ENCODE measurements at regions not wholly inside any gene's neighbourhood (a gene's known extent, or its start where the extent isn't known, plus 50 kb on each side); places are given as distances from the start of the nearest gene placed in this dataset.
"Not testable (repeated sequence)": the region's sequence is repeated elsewhere in the genome, so short reads cannot be mapped to it uniquely, and the experiment has no call there.

DNA sequence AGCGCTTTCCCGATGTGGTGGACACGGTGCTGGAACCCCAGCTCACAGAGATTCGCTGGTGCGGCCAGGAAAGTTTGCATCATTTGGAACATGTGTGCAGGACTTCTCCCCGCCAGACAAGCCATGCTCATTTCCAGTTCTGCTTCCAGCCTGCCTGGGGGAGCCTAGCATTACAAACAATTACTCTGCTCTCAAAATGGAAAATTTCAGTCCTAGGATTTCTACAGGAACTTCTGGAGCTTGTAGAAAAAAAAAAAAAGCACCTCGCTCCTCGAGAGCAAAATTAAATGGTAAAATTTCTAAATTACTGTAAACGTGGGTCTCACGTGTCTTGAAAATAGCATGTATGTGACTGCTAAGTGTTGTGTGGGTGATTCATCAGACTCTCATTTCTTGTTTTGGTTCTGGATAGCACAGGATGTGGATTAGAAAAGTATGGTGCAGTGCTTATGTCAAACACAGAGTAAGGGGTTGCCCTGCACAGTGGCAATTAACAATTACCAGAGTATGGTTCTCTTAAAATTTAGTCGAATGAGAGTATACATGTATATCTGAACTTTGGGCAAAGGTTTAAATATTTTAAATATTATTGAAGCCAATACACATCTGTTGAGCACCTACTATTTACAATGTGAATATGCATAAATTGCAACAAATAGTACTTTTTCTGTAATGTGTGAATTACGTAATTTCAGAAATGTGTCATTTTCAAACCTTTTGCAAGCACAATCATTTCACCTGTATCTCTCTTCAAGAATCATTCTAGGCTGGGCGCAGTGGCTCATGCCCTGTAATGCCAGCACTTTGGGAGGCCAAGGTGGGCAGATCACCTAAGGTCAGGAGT lies 61.8 kb upstream of the PTGFRN start (continued):
- TF ChIP-seq, protein P1, sequence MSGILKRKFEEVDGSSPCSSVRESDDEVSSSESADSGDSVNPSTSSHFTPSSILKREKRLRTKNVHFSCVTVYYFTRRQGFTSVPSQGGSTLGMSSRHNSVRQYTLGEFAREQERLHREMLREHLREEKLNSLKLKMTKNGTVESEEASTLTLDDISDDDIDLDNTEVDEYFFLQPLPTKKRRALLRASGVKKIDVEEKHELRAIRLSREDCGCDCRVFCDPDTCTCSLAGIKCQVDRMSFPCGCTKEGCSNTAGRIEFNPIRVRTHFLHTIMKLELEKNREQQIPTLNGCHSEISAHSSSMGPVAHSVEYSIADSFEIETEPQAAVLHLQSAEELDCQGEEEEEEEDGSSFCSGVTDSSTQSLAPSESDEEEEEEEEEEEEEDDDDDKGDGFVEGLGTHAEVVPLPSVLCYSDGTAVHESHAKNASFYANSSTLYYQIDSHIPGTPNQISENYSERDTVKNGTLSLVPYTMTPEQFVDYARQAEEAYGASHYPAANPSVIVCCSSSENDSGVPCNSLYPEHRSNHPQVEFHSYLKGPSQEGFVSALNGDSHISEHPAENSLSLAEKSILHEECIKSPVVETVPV (CRISPR knock-in tag; IDR thresholded peaks at IDR 0.05), result no peak
- TF ChIP-seq CSDC2 (CRISPR knock-in tag; IDR thresholded peaks at IDR 0.05) (no peak), ZNF565 (CRISPR knock-in tag; conservative IDR thresholded peaks at IDR 0.05; ENCODE audit: low read depth) (no peak), PPARA (CRISPR knock-in tag; IDR thresholded peaks at IDR 0.05; ENCODE audit: borderline replicate concordance) (no peak), SNAI2 (CRISPR knock-in tag; IDR thresholded peaks at IDR 0.05) (no peak)
- TF ChIP-seq, protein P2, sequence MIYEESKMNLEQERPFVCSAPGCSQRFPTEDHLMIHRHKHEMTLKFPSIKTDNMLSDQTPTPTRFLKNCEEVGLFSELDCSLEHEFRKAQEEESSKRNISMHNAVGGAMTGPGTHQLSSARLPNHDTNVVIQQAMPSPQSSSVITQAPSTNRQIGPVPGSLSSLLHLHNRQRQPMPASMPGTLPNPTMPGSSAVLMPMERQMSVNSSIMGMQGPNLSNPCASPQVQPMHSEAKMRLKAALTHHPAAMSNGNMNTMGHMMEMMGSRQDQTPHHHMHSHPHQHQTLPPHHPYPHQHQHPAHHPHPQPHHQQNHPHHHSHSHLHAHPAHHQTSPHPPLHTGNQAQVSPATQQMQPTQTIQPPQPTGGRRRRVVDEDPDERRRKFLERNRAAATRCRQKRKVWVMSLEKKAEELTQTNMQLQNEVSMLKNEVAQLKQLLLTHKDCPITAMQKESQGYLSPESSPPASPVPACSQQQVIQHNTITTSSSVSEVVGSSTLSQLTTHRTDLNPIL (CRISPR knock-in tag; IDR thresholded peaks at IDR 0.05; ENCODE audit: low read depth), result no peak

DNA sequence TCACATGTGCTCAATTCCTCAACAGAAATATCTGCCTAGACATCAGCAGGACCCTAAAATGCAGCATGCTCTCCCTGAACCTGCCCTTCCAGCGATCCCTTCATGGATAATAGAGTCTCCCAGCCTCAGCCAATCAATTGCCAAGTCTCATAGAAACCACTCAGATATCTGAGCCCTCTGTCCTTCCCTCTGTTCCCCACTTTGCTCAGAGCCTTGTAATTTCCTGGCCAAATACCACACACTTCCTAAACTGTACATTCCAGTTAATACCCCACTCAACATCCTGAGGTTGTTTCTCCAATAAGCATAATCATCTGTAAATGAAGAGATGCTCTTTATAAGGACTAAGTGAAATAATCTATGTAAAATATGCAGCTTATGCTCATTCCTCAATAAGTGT lies 59.3 kb upstream of the PTGFRN start:
- no peak for ATAC-seq
- TF ChIP-seq ZFP30 (CRISPR knock-in tag; IDR thresholded peaks at IDR 0.05), result no peak

DNA sequence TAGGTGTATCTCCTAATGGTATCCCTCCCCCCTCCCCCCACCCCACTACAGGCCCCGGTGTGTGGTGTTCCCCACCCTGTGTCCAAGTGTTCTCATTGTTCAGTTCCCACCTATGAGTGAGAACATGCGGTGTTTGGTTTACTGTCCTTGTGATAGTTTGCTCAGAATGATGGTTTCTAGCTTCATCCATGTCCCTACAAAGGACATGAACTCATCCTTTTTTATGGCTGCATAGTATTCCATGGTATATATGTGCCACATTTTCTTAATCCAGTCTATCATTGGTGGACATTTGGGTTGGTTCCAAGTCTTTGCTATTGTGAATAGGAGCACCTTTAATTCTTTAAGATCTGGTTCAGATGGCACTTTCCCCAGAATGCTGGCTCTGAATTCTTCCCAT lies 58.5 kb upstream of the PTGFRN start:
- not testable (repeated sequence) for ATAC-seq

DNA sequence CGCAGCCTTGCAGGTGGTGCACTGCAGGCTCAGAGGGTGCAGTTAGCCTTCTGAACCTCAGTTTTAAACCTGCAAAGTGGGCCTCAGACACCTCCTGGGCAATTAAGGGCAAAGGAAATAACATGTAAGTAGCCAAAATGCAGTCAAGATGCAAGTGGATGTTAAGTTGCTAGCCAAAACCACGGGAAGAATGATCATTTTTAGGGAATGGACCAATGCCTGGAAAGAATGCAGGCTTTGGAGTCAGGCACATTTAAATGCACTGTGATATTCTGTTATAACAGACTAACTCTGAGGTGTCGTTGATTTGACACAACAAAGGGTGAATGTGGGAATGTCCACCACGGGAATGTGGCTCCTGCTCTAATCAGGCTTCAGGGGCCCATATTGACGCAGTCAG lies 57.9 kb upstream of the PTGFRN start:
- ATAC-seq, result no peak

DNA sequence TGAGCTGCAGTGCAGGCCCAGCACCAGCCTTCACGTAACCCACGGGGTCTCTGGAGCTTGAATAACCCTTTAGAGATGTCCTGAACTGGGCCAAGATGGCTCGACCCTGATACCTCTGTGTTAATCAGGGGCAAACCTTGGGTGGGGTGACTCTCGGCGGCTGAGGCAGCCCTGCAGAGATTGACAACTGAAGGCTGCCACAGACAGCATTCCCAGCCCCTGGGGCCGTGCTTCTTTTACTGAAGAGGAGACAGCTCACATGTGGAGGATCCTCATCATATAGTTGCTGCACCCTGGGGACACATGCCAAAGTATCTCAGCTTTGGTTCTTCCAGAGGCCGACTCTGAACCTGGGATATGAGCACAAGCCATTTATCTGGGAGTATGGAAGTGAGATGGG lies 57.3 kb upstream of the PTGFRN start:
- TF ChIP-seq ZC3H10 (CRISPR knock-in tag; IDR thresholded peaks at IDR 0.05), result no peak
- TF ChIP-seq ESRRG (CRISPR knock-in tag; IDR thresholded peaks at IDR 0.05), result no peak
- TF ChIP-seq, protein P1 (CRISPR knock-in tag; IDR thresholded peaks at IDR 0.05), result no peak
- no peak for TF ChIP-seq ISL1 (CRISPR knock-in tag; IDR thresholded peaks at IDR 0.05)
- TF ChIP-seq TCF4 (CRISPR knock-in tag; IDR thresholded peaks at IDR 0.05; ENCODE audit: borderline replicate concordance), result no peak
- TF ChIP-seq, protein P2 (CRISPR knock-in tag; IDR thresholded peaks at IDR 0.05; ENCODE audit: low read depth), result no peak
- TF ChIP-seq ZFP30 (CRISPR knock-in tag; IDR thresholded peaks at IDR 0.05), result no peak
- no peak for TF ChIP-seq ZFP3 (CRISPR knock-in tag; IDR thresholded peaks at IDR 0.05)
- TF ChIP-seq ZNF565 (CRISPR knock-in tag; conservative IDR thresholded peaks at IDR 0.05; ENCODE audit: low read depth), result no peak
- no peak for TF ChIP-seq CSDC2 (CRISPR knock-in tag; IDR thresholded peaks at IDR 0.05)
- TF ChIP-seq SNAI2 (CRISPR knock-in tag; IDR thresholded peaks at IDR 0.05), result no peak
- no peak for TF ChIP-seq ARNTL (CRISPR knock-in tag; IDR thresholded peaks at IDR 0.05; ENCODE audit: borderline replicate concordance, low read depth)
- no peak for TF ChIP-seq ZNF8 (CRISPR knock-in tag; IDR thresholded peaks at IDR 0.05)
- ATAC-seq, result no peak

More for the DNA sequence above, 57.9 kb upstream of the PTGFRN start:
- no peak for TF ChIP-seq TCF4 (CRISPR knock-in tag; IDR thresholded peaks at IDR 0.05; ENCODE audit: borderline replicate concordance)
- TF ChIP-seq PPARA (CRISPR knock-in tag; IDR thresholded peaks at IDR 0.05; ENCODE audit: borderline replicate concordance), result no peak
- TF ChIP-seq, protein P2 (CRISPR knock-in tag; IDR thresholded peaks at IDR 0.05; ENCODE audit: low read depth), result no peak
- TF ChIP-seq CSDC2 (CRISPR knock-in tag; IDR thresholded peaks at IDR 0.05), result no peak
- TF ChIP-seq GLIS3 (CRISPR knock-in tag; IDR thresholded peaks at IDR 0.05), result no peak
- TF ChIP-seq, protein P3, sequence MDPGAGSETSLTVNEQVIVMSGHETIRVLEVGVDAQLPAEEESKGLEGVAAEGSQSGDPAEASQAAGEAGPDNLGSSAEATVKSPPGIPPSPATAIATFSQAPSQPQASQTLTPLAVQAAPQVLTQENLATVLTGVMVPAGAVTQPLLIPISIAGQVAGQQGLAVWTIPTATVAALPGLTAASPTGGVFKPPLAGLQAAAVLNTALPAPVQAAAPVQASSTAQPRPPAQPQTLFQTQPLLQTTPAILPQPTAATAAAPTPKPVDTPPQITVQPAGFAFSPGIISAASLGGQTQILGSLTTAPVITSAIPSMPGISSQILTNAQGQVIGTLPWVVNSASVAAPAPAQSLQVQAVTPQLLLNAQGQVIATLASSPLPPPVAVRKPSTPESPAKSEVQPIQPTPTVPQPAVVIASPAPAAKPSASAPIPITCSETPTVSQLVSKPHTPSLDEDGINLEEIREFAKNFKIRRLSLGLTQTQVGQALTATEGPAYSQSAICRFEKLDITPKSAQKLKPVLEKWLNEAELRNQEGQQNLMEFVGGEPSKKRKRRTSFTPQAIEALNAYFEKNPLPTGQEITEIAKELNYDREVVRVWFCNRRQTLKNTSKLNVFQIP (CRISPR knock-in tag; IDR thresholded peaks at IDR 0.05; ENCODE audit: borderline replicate concordance, low read depth), result no peak
